GM18517 (cell line): ENCODE measurements at regions not wholly inside any gene's neighbourhood (a gene's known extent, or its start where the extent isn't known, plus 50 kb on each side); places are given as distances from the start of the nearest gene placed in this dataset.

Source experiments
- ATAC-seq: cut with Tn5 transposase; IDR thresholded peaks from one replicate; pipeline ENCODE4 v1.9.1; 2021; ENCODE audit warnings: mild to moderate bottlenecking, moderate library complexity; ENCODE audit not compliant: unreplicated experiment

DNA sequence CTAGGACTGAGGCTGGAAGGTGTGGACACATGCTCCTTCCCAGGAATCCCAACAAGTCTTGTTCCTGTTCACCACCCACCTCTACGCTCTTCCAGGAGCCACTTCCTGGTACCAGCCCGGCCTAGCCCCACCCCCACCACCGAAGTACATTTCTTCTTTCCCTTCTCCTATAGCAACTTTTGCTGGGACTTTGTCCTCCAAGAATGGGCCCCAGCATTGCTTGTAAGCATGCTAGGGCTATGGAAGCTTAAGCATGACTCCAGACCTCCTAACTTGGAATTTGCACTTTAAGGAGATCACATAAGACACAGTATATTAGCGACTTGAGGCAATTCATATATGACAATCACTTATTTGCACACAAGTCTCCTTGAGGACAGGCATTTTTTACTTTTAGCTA, 462.0 kb upstream of the ARID1B start:
- ATAC-seq, result no peak

DNA sequence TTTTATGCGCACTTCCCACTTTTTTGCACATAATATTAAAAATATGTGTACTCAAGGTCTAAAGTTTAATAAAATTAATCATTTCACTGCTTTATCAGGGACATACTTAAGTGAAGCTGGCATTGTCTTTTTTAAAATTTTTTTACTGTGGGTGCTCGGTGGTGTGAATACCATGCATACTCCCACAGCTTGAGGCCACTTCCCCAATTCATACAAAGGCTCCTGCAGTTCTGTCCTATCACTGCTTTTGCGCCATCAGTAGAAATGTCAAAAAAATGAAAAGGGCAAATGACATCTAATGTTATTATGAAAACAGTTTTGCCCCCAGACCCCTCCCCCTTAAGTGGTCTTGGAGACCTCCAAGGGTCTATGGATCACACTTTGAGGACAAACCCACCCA, 464.1 kb upstream of the ARID1B start:
- no peak for ATAC-seq

DNA sequence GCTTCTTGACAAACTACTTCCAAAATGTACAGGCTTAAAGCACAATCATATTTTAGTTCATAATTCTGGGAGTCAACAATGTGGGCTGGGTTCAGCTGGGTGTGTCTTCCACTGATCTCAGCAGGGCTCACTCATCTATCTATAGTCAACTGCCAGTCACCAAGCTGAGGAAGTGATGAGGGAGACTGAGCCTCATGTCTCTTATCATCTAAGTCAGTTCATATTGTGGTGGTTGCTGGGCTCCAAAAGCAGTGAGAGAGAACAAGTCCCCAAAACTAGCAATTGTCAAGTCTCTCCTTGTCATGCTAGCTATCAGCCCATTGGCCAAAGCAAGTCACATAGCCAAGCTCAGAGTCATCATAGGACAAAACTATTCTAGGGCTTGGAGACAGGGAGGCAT, 465.9 kb upstream of the ARID1B start:
- no peak for ATAC-seq

DNA sequence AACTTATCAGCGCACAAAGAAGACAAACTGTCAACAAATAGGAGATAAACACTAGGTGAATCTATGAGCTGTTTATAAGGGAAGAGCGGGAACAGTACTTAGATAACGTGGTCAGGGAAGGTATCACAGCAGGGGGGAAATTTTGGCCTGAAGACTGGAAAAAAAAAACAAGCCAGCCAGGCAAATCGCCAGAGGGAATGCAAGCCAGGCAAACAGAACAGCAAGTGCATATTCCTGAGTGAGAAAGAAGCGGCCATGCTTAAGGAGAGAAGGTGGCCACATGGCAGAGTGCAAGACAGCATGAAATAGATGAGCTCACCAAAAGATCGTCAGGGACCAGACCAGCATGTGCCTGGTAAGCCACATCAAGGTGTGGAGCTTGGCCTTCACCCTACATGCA, 466.5 kb upstream of the ARID1B start:
- ATAC-seq, result no peak

DNA sequence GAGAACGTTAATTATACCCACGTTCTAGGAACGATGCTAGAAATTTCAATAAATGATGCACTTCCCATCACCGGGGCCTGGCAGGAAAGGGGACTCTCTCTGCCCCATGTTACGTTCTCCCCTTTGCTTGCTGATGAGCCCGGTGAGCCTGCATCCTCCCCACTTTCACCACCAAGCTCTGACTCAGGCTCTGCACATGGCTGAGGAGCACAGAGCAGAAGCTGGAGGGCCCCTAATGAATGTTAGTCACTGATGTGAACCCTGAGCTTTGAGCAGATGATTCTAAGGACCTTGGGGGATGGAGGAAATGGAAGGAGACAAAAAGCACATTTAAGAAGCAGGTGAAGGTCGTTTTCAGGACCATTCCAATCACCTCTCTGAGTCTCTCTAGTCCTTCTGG, 468.2 kb upstream of the ARID1B start:
- no peak for ATAC-seq

DNA sequence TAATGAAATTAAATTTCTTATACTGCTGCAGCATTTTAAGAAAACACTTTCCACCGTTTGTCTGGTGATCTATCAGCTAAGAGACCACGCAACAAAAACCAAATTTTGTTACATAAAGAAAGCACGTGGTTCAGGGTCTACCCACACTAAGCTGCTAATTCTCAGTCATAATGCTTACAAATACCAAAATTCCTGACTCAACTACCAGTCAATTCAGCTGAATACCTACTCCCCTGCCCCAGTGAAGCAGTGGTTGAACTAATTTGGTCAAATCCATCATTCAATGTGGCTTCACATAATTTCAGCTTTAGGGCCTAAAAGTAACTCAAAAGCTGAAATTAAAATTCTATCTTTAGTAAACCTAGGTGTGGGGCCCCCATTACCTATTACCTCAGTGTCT, 468.6 kb upstream of the ARID1B start:
- ATAC-seq, result no peak

DNA sequence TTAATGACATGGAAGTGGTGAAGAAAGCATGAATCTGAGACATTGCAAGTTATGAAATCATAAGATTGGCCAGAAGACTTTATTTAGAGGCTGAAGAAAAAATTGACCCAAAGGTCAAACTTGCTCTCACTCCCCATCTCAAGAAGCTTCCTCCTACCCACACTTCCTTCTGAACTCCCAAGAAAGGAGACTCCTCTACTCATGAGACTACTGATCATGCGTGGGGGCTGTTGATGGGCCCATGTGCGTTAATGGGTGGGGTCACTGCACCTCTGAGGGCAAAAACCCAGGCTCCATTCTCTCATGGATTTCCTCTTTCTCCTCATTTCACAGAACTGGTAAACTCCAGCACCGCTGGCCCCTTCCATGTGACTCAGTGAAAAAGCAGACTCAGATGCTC, 470.6 kb upstream of the ARID1B start:
- no peak for ATAC-seq

DNA sequence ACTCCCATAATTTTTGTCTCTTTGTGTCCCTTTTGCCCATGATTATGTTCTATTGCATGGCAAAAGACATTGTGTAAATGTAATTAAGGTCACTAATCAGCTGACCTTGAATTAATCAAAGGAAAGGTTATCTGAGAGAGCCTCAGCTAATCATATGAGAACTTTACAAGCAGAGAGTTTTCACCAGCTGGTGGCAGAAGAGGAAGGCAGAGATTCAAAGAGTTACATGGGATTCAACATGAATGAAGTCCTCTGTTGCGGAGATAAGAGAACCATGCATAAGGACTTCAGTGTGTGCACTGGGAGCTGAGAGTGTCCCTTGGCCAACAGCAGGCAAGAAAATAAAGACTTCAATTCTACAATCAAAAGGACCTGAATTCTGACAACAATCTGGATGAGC, 494.1 kb upstream of the ARID1B start:
- ATAC-seq, result no peak

DNA sequence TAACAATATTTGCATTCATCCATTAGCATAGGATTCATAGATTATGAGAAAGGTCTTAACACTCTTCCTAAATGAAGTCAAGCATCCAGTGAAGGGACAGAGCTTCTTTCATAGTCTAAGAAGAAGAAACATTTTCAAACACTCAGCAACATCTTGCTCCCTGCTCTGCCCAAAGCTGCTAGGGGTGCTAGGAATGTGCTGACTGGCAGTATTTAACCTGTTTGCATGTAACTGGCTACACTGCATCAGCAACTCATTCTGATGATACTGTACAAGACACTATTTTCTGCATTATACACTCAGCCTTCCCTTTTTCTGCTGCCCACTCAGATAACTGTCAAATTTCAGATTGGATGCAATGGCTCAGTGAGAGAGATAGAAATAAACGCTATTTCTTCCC, 495.1 kb upstream of the ARID1B start:
- no peak for ATAC-seq

DNA sequence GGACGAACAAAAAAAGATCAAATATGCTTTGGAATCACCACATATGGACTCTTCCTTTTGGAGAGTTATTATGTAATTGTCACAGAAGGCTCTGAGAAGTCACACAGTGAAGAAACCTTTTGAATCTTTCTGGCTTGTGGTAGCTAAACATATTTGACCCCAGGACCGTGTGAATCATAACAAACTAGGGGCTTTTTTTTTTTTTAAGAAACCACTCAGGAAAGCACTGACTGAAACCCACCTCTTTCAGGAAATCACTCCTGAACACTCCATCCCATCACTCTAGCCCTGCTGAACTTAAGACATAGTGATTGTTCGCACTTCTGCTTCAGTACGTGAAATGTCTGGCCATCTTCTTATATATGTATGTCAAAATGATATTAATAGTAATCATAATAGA, 495.9 kb upstream of the ARID1B start:
- ATAC-seq, result no peak

DNA sequence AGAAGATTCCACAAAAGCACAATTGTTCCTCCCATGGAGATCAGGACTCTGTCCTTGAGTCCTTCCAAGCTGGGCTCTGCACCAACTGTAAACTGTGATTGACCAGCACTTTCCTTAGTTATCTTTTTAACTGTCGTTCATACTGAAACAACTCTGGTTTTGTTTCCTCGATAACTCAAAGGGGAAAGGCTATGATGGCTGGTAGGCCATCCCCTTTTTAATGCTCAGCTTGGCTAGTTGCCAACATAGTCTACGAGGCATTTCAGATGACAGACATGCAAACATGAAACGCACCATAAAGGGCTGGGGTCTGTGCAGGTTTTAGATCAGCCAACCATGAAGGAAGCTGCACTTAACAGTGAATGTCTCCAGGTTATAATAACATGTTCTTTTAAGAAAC, 497.1 kb upstream of the ARID1B start:
- ATAC-seq, result peak; percentile 61

DNA sequence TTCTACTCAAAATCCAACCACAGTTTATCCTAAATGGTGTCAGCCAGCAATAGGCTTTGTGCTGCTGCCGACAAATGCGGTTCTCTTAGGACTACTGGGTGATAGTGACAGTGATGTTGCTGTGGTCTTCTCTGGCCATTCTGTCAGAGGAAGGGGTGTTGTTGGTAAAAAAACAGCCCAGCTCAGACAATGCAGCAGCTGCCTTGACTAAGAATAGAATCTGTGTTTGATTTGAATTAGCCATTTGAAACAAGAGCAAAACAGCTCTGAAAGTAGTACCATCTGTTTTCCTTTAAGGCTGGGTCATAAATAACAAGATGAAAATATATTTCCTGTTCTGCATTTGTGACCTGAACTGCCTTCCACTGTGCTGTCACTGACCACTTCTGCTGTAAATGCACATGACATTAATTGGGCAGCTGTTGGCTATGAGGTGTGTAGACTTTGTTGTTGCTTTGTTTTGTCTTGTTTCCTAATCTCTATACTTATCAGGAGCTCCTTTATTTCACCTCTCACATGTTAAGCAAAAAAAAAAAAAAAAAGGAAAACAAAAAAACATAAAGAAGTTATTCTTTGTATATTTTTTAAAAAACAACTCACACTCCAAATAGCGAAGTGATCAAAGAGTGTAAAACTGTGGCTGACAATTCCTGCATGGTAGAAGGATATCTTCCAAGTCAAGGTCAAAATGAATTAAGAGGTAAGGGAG, 497.8 kb upstream of the ARID1B start:
- ATAC-seq, result peak; percentile 83

DNA sequence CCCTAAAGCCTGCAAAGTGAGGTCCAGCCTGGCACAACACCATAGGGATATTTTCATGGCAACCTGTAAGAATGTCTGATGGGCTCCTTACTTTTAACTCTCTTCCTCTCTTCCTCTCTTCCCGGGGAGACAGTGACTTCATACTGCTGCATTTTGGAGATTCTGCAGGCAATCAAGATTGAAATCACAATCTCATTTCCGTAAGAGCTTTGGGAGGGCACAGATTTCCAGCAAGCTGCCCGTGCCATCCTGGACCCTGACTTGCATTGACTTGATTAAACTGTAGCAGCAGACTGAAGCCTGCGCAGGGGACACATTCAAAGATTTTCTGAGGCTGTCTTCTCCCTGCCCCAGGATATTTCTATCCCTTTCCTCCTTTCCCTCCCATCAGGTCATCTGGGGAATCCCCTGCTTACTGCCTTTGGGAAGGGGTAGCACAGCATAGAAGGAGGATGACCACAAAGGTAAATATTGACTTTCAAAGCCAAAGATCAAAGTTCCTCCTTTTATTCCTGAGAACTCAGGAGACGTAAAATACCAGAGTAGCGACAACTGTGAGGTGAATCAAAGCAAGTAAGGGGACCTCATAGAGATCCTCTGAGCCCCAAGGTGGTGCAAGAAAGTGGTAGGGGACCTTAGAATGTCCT, 504.0 kb upstream of the ARID1B start:
- ATAC-seq, result no peak

DNA sequence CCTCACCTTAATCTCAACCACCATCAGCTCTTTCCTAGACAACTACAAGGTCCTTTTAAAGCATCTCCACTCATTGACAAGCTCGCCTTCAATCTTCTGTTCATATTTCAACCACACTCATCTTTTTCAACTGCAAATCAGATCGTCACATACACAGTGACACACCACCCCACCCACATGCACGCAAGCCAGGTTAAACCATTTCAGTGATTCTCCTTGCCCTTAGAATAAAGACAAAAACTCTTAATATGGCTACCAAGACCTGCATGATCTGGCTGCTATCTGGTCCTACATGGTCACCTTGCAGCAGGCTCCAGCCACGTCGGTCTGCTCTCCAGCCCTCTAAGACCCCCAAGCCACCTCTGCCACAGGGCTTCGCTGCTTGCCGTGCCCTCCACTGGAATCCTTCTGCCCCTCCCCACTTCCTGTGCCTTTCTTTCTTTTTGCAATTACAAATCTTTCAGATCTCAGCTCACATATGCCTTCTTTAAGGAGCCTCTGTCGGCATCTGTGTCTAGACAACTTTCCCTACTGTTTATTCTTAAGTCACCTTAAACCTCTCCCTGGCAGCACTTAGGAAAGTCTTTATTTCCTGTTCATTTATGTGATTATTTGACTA, 507.3 kb upstream of the ARID1B start:
- no peak for ATAC-seq

DNA sequence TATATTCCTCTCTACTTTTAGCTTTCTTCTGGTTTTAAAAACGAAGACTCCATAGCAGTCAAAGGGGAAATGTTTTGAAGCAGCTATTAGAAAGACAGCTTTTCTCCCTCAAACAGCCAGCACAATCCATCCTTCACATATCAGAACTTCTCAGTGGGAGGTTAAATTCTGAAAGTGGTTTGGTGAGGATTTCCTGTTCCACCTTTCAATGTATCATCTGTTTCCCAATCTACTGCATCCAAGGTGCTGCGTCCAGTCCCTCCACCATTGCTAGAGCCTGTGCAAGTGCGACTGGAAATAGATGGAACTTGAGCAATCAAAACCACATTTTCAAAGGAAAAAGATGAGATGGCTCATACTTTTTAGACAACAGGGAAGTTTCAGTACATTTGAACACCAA, 508.3 kb upstream of the ARID1B start:
- no peak for ATAC-seq

DNA sequence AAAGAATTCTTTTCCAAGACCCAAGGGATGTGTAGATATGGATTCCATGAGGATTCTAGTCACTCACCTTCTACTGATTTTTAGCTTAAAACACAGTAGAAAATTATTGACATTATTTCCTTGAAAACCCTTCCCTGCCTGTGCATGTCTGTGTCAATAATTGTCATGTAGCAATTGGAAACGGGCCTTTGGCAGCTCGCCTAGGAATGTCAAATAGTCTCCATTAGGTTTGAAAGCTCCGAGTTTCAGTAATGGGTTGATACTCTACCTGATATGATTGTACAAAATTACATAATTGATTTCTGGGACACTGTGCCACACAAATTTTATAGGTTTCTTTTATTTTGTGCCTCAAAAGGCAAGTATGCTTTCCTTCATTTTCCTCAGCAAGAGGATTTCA, 515.2 kb upstream of the ARID1B start:
- ATAC-seq, result no peak

DNA sequence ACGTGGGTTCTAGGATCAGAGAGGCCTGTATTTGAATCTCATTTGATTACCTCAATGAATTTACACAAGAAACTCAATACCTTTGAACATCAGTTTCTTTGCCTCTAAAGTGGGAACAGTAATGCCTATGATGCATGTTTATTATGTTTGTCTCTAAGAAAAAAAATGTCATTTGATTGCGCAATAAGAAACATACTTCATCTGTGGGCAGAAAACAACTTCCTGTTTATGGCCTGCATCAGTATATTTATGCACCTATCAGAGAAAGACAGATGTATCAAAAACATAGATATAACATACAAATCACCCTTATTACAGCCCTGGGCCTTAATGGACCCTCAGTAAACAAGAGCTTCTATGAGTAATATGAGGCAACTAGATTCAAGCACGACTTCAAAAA, 516.4 kb upstream of the ARID1B start:
- ATAC-seq, result no peak

DNA sequence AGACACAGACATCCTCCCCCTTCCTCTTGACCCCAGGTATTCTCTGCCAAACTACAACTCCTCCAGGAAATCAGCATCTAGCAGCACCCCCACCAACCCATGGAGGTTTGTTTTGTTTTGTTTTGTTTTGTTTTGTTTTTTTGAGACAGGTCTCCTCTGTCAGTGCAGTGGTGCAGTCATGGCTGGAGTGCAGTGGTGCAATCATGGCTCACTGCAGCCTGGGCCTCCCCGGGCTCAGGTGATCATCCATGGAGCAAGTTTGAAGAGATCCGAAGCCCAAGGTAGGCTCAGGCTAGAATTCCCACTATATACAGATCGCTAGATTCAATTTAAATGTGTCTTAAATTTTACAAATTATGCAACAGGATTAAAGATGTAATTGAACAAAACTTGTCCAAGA, 518.2 kb upstream of the ARID1B start:
- ATAC-seq, result no peak

DNA sequence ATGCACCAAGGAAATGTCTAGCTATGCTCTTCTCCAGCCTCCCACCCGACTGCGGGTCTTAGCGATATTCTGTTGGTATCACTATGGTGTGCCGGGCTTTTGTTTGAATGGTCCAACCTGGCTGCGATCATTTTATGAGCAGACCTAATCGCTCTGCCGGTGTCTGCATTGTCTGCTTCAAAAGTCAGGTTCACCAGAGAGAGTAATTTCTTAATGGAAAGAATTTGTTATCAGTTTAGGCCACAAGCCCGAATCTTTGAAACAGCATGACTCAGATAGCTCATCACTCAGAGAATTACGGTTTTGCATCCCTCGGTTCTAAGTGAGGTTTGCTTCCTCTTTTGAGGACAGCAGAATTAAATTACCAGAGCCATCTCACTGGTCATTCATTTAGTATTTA, 521.0 kb upstream of the ARID1B start:
- no peak for ATAC-seq

DNA sequence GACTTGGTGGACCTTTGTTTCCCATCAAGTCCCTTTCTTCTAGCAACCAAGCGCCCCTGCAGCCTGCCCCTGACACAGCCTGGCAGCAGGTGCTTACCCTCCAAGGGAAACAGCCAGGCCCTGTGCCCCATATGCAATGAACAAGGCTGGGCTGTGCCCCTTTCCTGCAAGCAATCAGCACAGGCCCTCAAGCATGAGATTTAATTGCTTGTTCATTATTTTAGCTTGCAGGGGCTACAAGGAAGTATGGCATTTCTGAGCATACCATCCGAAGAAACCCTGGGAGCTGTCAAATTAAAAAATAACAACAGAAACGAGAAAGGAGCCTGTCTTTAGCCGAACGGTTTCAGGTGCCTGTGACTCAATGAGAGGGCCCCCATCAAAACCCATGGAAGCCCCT, 522.9 kb upstream of the ARID1B start:
- no peak for ATAC-seq

DNA sequence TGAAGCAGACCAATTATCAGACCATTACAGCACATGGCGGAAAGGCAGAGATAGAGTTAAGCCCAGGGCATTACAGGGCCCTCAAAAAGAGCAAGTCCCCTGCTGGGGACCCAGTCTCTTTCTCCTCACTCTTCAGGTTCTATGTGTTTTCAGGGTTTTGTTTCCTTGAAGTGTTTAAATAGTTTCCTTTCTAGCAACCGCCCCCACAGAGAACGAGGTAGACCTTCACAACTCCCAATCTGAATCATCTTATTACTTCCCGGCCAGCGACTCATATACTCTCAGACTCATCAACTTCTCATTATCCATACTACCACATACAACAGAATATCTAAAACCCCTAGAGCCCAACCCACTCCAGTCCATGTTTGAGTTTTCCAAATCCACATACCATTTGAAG, 526.6 kb upstream of the ARID1B start:
- ATAC-seq, result no peak

DNA sequence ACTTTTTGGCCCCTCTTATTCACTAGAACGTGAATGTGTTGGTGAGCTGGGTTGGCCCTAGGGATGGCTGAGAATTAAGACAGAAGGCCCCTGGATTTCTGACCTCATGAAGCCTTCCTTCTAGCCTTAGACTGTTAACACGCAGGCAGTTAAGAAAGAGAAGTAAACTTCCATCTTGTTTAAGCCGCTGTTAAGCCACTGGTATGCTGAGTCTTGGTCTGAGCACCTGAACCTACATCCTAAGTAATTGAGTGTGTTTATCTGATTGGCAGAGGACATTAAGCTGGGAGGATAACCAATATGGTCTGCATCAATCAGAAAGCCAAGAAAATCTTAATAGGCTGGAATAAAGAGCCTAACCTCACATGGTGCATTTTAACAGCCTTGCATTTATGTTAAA, 535.0 kb upstream of the ARID1B start:
- ATAC-seq, result no peak
